ENCODE measurements at regions not wholly inside any gene's neighbourhood (a gene's known extent, or its start where the extent isn't known, plus 50 kb on each side); places are given as distances from the start of the nearest gene placed in this dataset.

DNA sequence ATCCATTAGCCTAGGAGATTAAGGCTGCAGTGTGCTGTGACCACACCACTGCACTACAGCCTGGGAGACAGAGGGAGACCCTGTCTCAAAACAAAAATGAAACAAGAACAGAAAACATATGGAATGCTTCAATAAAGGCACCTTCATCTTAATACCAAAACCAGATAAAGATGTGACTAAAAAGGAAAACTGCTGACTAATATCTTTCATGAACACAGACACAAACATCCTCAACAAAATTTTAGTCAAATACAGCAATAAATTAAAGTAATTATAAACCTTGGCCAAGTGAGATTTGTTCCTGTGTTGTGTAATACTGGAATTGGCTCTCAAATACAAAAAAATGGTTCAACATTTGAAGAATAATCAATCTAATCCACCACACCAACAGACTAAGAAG is 103.5 kb downstream of the PRR20E start:
- intact Hi-C loops (cut with DNase I): no loop called here
- no peak for TF ChIP-seq CTCF (IDR thresholded peaks at IDR 0.05; ENCODE audit: borderline replicate concordance, extremely low read depth, insufficient read depth)
- no peaks in the 10 kb centered on the region for H3K36me3 ChIP-seq (ENCODE audit: control insufficient read depth in 2 of 3, insufficient read depth in 3 of 3, low read length in 3 of 3)
- FAIRE-seq (no peak), DNase-seq (no peak)
- H3K4me3 ChIP-seq (ENCODE audit: low read length in 3 of 3): no peak overlapping the region
- no peaks in the 10 kb centered on the region for H3K27me3 ChIP-seq (ENCODE audit: control insufficient read depth, insufficient read depth, low read length)
- H3K9ac ChIP-seq (ENCODE audit: low read length in 3 of 3): no peak overlapping the region
- H3K4me1 ChIP-seq (ENCODE audit: control insufficient read depth in 2 of 3, insufficient read depth in 2 of 3, low read depth in 1 of 3, low read length in 3 of 3): no peaks in the 10 kb centered on the region
- no peaks in the 10 kb centered on the region for H3K9me3 ChIP-seq (ENCODE audit: control insufficient read depth in 2 of 3, insufficient read depth in 1 of 3, low read length in 3 of 3)
- H3K27ac ChIP-seq (ENCODE audit: low read depth in 2 of 2, low read length in 2 of 2): no peak overlapping the region

GRCh38 chr13:57286511-57287098 is 119.6 kb downstream of the PRR20E start:
- TF ChIP-seq CTCF (IDR thresholded peaks at IDR 0.05; ENCODE audit: borderline replicate concordance, extremely low read depth, insufficient read depth): no peak
- Histone ChIP-seq H3K9me3 (ENCODE audit: control insufficient read depth in 2 of 3, insufficient read depth in 1 of 3, low read length in 3 of 3) (peaks cover 0 to 5% (median 0%) of the 10 kb centered on the region in 3 donors), H3K9ac (ENCODE audit: low read length in 3 of 3) (no peak overlapping the region), H3K4me1 (ENCODE audit: control insufficient read depth in 2 of 3, insufficient read depth in 2 of 3, low read depth in 1 of 3, low read length in 3 of 3) (no peaks in the 10 kb centered on the region), H3K27me3 (ENCODE audit: control insufficient read depth, insufficient read depth, low read length) (no peaks in the 10 kb centered on the region), H3K27ac (ENCODE audit: low read depth in 2 of 2, low read length in 2 of 2) (no peak overlapping the region), H3K36me3 (ENCODE audit: control insufficient read depth in 2 of 3, insufficient read depth in 3 of 3, low read length in 3 of 3) (no peaks in the 10 kb centered on the region), H3K4me3 (ENCODE audit: low read length in 3 of 3) (no peak overlapping the region)
- DNase-seq: peak in 1 of 5 donors; percentile 53
- intact Hi-C loops (cut with DNase I): no loop called here
- FAIRE-seq: no peak

GRCh38 chr13:57302604-57303003 is 135.6 kb downstream of the PRR20E start:
- no peak for FAIRE-seq
- no peak for TF ChIP-seq CTCF (IDR thresholded peaks at IDR 0.05; ENCODE audit: borderline replicate concordance, extremely low read depth, insufficient read depth)

More at GRCh38 chr13:57302604-57303003, 135.6 kb downstream of the PRR20E start:
- intact Hi-C loops (cut with DNase I): no loop called here
- Histone ChIP-seq H3K9me3 (ENCODE audit: control insufficient read depth in 2 of 3, insufficient read depth in 1 of 3, low read length in 3 of 3) (no peaks in the 10 kb centered on the region), H3K4me3 (ENCODE audit: low read length in 3 of 3) (no peak overlapping the region), H3K36me3 (ENCODE audit: control insufficient read depth in 2 of 3, insufficient read depth in 3 of 3, low read length in 3 of 3) (no peaks in the 10 kb centered on the region), H3K27me3 (ENCODE audit: control insufficient read depth, insufficient read depth, low read length) (no peaks in the 10 kb centered on the region), H3K27ac (ENCODE audit: low read depth in 2 of 2, low read length in 2 of 2) (no peak overlapping the region), H3K9ac (ENCODE audit: low read length in 3 of 3) (no peak overlapping the region), H3K4me1 (ENCODE audit: control insufficient read depth in 2 of 3, insufficient read depth in 2 of 3, low read depth in 1 of 3, low read length in 3 of 3) (no peaks in the 10 kb centered on the region)
- no peak for DNase-seq
